Gastrocnemius medialis (tissue), 4 donors: ENCODE measurements at regions not wholly inside any gene's neighbourhood (a gene's known extent, or its start where the extent isn't known, plus 50 kb on each side); places are given as distances from the start of the nearest gene placed in this dataset.
"Not testable (repeated sequence)": the region's sequence is repeated elsewhere in the genome, so short reads cannot be mapped to it uniquely, and the experiment has no call there.

Source experiments
- POLR2A ChIP-seq, 2 donors: fragments of 450-650 bp; IDR thresholded peaks; one replicate each; pipeline ENCODE4 v1.6.1; 2017; ENCODE audit warnings: antibody characterized with exemption in 2 of 2, mild to moderate bottlenecking in 2 of 2, moderate library complexity in 2 of 2
- TF ChIP-seq, protein P1 (sequence below), 5 experiments: fragments of 450-650 bp in 3 of 5; fragments of 200-600 bp in 2 of 5; sonication (generic) in 2 of 5; IDR thresholded peaks in 4 of 5; conservative IDR thresholded peaks in 1 of 5; 1 replicate in 4 of 5; 2 replicates in 1 of 5; pipeline ENCODE4 v1.5.1; 2016 to 2019; ENCODE audit warnings: antibody characterized with exemption in 5 of 5, mild to moderate bottlenecking in 3 of 5, moderate library complexity in 3 of 5

DNA sequence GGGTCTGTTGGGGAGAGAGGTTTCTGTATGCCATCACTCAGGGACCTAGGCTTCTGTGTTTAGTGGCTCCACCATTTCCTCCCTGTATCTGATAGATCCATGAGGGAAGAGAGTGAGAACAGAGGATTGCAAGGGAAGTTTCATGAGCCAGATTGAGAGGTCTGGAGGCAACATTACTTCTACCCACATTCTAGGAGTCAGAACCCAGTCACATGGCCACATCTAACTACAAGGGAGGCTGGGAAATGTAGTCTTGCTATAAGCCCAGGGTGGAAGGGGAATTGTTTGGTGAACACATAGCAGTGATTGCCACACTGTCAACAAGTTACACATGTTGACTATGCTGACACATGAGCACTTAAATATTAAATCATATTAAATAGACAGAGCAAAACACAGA lies 834.8 kb downstream of the C12orf50 start:
- TF ChIP-seq, protein P1, sequence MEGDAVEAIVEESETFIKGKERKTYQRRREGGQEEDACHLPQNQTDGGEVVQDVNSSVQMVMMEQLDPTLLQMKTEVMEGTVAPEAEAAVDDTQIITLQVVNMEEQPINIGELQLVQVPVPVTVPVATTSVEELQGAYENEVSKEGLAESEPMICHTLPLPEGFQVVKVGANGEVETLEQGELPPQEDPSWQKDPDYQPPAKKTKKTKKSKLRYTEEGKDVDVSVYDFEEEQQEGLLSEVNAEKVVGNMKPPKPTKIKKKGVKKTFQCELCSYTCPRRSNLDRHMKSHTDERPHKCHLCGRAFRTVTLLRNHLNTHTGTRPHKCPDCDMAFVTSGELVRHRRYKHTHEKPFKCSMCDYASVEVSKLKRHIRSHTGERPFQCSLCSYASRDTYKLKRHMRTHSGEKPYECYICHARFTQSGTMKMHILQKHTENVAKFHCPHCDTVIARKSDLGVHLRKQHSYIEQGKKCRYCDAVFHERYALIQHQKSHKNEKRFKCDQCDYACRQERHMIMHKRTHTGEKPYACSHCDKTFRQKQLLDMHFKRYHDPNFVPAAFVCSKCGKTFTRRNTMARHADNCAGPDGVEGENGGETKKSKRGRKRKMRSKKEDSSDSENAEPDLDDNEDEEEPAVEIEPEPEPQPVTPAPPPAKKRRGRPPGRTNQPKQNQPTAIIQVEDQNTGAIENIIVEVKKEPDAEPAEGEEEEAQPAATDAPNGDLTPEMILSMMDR (IDR thresholded peaks at IDR 0.05 in 4 of 5, conservative IDR thresholded peaks at IDR 0.05 in 1 of 5), result not testable (repeated sequence)
- not testable (repeated sequence) for TF ChIP-seq POLR2A (IDR thresholded peaks at IDR 0.05)
